H1 (cell line): ENCODE measurements at regions not wholly inside any gene's neighbourhood (a gene's known extent, or its start where the extent isn't known, plus 50 kb on each side); places are given as distances from the start of the nearest gene placed in this dataset.

Experiments
- CHD7 ChIP-seq: fragments of 300-600 bp; sonication (generic); IDR thresholded peaks from 2 replicates; pipeline ENCODE4 v1.7.1; 2012; ENCODE audit warnings: low read length, moderate library complexity, mild to moderate bottlenecking, inconsistent platforms; ENCODE audit not compliant: insufficient replicate concordance
- CREB1 ChIP-seq: IDR thresholded peaks from 2 replicates; pipeline ENCODE4 v1.6.1; 2012; ENCODE audit warnings: inconsistent platforms
- GABPA ChIP-seq: IDR thresholded peaks from 2 replicates; pipeline ENCODE4 v1.6.1; 2011; ENCODE audit warnings: mild to moderate bottlenecking, low read length, moderate library complexity, borderline replicate concordance; ENCODE audit not compliant: insufficient read depth
- JUND ChIP-seq: IDR thresholded peaks from 2 replicates; pipeline ENCODE4 v1.6.1; 2011; ENCODE audit warnings: mild to moderate bottlenecking, improper control_type of control experiment, low read length
- KDM1A ChIP-seq: fragments of 200-600, 300-600 bp; sonication (generic); IDR thresholded peaks from 2 replicates; pipeline ENCODE4 v1.7.1; 2016; ENCODE audit warnings: mild to moderate bottlenecking, low read length, borderline replicate concordance
- MAFK ChIP-seq: IDR thresholded peaks from 2 replicates; pipeline ENCODE4 v1.6.1; 2012; ENCODE audit warnings: low read depth, mild to moderate bottlenecking, improper control_type of control experiment, low read length
- RFX5 ChIP-seq: IDR thresholded peaks from 2 replicates; pipeline ENCODE4 v1.6.1; 2011; ENCODE audit warnings: low read depth, low read length, improper control_type of control experiment, borderline replicate concordance
- SIX5 ChIP-seq: IDR thresholded peaks from 2 replicates; pipeline ENCODE4 v1.6.1; 2011; ENCODE audit warnings: mild to moderate bottlenecking, low read depth, low read length
- TEAD4 ChIP-seq: IDR thresholded peaks from 2 replicates; pipeline ENCODE4 v1.6.1; 2012; ENCODE audit warnings: low read depth, low read length, inconsistent platforms, mixed read lengths

DNA sequence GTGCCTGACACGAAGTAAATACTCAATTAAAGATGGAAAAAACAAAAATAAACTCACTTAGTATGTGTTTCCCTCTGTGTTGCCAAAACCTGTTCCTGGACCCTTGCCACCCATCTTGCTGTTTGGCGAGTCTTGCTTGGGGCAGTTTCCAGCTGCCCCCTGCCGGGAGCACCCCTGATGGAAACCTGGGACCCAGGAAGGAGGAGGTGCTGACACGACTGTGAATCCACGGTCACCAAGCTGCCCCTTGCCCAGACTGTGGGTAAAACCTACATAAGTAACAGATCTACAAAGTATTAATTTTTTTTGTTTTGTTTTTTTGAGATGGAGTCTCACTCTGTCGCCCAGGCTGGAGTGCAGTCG, 50.1 kb upstream of the SIAH1 start (continued):
- no peak for TF ChIP-seq CHD7
- no peak for TF ChIP-seq CREB1
- no peak for TF ChIP-seq JUND
- no peak for TF ChIP-seq TEAD4
- TF ChIP-seq MAFK = no peak
- no peak for TF ChIP-seq GABPA
- TF ChIP-seq SIX5 = no peak
- TF ChIP-seq RFX5 = no peak
- TF ChIP-seq KDM1A = no peak
